Iris pigment epithelial cell (primary cell): ENCODE measurements at regions not wholly inside any gene's neighbourhood (a gene's known extent, or its start where the extent isn't known, plus 50 kb on each side); places are given as distances from the start of the nearest gene placed in this dataset.

ENCODE experiments used
- DNase-seq: peaks from one replicate; pipeline ENCODE4 v3.0.0-alpha.2; 2011; ENCODE audit warnings: low read depth

DNA sequence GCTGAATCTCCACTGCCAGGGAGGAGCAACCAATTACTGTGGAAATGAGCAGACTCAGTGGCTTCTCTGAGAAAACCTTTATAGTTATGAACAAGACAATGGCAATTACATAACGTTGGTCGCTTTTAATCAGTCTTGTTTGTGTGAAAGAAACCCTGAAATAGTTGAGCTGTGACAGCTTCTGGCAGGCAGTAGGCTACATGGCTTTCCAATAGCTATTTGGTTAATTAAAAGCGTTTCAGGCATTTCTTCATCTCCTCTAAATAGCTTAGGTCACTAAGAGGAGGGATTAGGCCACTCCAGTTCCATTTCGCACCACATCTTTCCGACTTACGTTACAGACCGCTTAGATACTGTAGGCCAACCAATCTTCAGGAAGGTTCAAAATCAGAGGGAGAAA, 794.4 kb upstream of the ID2 start:
- DNase-seq, result no peak

DNA sequence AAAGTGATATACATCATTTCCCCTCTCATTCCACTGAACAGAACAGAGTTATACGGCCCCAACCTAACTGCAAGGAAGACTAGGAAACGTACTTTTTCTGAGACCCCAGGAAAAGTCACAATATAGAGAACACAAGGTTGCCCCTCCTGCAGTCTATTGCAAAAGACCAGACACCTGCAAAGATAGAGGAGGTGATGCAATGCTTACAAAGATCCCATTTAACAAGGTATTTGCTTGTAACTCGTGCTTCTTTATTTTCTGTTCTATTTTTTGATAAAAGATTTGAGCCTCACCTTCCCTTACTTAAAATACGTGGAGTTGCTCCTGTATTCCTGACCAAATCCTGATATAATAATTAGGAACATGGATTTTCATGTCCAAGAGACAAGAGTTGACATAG, 793.0 kb upstream of the ID2 start:
- DNase-seq, result no peak

DNA sequence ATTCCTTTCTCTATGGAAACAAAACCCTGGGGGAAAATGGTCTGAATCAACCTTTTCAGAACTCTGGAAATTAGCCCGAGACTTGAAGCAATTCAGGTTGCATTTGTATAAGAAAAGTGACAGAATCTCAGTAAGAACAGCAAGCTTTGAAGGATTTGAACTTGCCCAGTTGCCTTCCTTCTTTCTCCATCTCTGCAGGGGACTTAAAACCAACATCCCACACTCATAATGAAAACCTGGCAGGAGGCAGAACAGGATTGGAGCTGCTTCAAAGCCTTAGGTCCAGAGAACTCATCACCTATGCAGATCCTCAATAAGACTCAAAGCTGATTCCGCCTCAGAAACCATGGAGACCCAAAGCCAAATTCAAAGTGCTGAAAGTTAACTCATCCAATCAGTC, 790.5 kb upstream of the ID2 start:
- DNase-seq, result no peak

DNA sequence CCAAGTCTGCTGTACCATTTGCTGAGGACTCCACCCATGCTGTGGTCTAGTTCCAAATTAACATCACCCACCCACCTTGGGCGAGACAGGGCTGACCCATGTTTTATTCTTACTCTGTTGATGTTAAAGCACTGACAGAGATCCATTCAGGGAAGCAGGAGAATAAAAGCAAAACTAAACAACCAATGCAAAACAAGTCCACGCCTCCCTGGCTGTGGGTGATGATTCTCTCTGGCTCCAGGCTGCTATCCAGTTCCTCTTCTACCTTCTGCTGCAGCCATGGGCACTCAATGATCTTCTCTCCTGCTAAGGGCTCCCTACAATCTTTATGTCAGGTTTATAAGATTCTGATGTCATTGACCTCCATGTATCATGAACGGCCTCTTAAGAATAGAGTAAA, 786.6 kb upstream of the ID2 start:
- no peak for DNase-seq

DNA sequence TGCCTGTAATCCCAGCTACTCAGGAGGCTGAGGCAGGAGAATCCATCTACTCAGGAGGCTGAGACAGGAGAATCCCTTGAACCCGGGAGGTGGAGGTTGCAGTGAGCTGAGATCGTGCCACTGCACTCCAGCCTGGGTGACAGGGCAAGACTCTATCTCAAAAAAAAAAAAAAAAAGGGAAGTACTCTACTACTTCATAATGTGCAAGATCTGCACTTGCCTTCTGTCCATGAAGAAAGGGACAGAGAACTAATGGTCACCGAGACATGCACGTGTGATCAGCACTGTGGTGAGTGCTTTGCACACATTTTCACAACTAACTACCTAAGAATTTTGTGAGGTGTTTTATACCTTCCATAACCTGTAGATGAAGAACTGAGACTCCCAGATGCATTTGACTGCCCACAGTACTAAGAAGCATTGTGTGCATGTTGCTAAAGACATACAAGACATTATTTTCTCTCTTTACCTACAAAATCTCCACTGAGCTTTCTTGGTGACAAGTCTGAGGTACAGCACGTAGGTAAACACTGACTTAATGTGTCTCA, 784.8 kb upstream of the ID2 start:
- no peak for DNase-seq

DNA sequence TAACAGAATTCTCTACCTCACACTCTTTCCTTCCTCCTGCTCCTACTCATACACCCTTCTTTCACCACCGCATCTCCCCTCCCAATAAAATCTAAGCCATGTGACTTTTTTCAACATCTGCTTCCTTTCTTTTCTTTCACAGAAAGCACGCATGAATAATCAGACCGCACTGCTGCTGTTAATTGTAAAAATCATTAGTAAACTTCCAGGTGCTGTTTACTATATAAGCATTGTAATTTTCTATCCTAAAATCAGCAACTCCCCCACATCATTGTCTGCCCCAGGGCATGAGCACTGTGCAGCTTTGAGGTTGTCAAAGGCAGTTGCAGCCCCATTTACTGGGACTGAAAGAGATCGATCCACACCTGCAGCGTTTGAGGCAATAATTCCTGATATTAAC, 782.6 kb upstream of the ID2 start:
- no peak for DNase-seq

DNA sequence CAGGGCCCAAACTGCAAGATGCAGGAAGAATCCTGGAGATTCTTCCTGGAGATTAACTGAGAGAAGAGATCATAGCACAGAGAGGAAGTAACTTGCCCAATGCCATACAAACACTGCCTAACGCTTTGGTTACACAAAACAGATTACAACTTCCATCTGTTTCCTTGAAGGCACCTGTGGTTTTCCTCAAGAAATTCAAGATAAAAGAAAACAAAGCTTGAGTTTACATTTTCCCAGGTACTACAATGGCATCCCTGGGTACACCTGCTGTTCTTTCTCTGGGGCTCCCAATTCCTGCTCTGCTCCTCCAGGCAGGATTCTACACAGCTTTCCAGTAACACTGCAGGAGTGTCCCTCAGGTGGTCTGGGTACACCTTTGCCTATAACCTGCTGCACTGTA, 781.9 kb upstream of the ID2 start:
- no peak for DNase-seq

DNA sequence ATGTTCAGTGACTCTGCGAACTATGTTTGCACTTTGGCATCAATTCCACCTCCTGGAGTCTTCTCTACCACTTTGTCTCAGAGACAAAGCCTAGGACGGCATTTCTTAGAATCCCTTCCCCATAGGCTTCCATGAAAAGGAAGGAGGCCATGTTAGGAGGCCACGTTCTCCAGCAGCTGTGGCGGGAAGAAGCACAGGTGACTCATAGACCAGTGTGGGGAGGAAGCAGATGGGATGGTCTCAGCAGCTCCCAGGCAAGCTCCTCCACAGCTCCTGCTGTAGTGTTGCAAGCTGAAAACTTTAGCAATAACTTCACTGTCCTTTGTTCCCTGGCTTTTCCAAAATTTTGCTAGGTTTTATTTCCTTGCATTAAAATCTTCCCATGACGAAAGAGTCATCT, 781.3 kb upstream of the ID2 start:
- no peak for DNase-seq

DNA sequence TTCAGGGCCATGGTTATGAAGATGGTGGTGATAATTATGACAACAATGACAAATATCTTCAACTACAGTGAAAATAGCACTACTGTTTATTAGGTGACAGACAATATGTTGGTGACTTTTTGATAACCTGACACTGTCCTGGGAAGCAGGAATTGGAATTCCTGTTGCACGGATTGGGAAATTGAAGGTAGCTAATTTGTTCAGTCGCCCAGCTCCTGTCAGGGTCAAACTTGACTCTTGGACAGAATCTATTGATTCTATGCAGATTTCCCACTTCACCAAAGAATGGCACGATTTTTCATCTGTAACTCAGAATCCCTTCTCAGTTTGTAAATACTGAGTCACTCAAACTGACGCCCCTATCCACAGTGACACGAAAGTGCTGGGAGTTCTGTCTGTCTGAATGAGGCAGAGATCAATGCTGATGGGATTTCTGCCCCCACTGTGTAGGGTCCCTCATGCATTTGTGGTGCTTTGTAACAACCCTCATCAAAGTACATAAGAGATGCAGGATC, 779.5 kb upstream of the ID2 start:
- DNase-seq, result no peak

DNA sequence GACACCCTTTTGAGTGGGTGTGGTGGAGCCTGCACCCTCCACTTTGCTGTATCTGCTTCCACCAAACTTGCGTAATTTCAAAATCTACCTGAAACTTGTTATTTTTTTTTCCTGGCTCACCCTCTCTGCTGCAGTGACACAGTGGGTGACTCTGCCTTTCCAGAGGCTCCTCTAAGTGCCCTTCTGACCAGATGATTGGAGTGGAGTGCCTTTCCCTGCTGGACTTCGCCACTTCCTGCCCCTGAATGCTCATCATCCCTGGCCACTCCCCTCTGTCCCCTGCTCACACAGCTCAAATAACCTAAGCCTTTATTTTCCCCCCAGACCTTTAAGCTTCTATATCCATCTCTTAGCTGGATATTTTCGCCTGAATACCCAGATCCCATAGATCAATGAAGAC, 777.5 kb upstream of the ID2 start:
- no peak for DNase-seq

DNA sequence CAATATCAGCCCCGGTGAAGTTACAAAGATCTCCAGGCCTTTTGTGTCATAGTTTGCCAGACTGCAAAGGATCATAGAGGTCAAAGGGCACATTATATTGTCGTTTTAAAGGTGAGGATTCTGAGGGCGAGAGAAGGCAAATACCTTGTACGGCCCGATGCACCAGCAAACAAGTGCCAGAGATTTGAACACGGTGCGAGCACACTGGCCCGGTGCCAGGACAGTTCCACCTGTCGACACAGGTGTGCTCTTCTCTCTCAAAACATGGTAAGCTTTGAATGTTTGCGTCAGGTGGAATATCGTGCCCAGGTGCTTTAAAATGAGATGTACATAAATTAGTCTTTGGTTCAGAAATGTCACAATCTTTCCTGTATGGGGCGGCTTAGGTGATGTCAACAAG, 776.1 kb upstream of the ID2 start:
- no peak for DNase-seq

DNA sequence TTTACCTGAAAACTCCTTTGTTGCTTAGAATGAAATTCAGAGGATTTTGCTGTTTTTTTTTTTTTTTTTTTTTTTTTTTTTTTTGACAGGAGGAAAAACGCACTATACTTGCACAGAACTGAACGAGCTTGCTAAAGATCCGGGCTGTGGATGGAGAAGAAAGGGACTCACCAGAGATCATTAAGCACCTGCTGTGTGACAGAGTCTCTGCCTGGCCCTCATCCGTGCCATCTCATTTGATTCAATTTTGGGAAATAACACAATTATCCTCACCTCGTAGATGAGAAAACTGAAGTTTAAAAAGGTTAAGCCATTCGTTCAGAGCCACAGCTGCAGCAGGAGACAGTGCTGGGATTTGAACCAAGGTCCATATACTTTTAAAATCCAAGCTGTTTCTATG, 775.4 kb upstream of the ID2 start:
- DNase-seq, result no peak

DNA sequence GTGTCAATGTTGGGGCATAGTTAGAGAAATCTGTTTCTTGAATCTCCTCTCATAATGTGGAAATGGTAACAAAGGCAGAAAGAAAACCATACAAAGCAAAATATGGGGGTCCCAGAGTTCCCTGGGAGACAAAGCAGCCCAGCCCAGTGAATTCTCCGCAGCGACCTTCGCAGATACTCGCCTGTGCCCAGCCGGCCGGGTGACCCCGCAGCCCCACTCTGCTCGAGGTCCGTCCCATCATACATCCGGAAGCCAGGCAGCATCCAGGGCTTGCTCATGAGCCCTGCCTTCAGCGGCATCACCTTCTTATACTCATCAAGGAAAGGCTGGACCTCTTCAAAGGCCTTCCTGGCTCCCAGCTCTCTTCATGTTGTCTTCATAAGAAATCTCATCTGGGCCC, 774.8 kb upstream of the ID2 start:
- DNase-seq, result no peak

DNA sequence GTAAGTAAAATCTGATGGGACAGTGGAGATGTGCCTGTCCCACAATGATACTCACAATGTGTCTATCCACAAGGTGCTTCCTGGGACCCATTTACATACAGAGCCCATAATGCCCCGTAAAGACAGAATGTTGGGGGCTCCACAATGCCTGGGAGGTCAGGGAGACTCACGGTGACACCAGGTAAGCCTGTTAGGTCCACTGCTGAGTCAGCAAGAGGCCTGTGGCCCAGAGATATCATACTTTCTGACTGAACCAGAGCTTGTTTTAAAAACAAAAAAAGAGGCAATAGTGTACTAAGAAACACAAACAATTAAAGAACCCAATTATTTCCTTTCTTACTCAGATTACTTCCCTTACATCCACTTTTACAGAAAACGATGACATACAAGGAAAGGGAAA, 771.1 kb upstream of the ID2 start:
- DNase-seq, result no peak

DNA sequence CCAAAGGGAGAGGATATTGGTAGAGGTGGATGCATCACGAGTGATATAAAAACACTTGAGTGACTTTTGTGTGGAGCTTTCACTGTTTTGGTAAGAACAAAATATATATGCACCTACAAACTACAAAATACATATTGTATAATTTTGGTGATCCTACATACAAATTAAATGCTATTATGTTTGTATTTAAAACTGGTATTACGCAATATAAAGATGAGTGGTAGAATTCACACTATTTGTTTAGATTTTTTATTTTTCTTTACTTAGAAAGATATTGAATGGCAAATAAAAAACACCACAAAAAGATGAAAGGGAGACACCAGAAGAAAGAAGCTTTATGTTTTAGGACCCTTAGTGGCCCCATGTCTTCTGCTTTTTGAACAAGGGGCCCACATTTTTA, 770.7 kb upstream of the ID2 start:
- DNase-seq, result no peak

DNA sequence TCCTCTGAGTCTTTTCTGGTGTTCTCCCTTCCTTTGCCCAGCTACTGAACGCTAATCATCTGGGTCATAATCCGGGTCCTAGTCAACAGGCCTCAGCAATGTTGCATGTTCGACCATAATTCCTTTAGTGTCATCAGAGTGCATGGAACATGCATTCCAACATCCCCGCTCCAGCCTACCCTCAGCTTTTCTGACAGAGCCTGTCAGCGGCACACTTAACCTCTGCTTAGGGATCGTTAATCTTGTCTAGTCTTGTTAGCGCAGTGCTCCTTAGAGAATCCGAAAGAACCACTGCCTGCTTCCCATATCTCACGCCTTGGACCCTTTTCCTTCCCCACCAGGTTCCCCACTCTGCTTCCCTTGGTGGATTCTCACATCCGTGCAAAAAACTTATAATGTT, 767.9 kb upstream of the ID2 start:
- DNase-seq, result no peak

DNA sequence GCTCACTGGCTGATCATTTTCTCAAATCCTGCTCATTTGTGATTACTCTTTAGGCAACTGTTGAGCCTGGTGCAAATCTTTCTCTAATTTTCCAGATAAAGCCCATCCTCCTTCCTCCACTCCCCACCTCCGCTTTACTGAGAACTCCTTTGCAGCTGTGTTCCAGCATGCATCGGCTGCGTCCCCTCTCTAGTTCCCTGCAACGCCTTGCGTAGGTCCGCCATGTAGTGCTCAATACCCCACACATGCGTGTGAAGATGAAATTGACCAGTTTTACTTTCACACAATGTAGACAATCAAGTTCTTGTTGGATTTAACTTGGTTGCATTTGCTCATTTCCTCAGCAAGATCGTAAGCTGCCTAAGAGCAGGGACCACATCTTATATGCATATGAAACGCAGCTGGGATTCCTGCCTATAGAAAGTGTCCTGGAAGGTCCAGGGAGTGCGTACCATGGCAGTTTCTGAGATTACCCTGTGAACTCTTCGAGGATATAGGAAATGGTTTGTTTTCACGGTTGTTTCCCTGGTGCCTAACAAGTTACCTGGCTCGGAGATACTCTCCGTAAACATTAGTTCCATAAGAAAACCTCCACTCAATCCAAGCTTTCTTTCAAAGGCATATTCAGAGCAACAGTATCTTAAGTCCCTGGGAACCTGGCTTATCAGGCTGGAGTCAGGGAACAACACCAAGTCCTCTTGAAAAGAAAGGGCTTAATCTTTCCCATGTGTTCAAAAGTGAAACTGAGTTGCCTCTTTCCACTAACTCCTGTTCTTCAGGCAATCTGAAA, 766.4 kb upstream of the ID2 start:
- DNase-seq, result no peak

DNA sequence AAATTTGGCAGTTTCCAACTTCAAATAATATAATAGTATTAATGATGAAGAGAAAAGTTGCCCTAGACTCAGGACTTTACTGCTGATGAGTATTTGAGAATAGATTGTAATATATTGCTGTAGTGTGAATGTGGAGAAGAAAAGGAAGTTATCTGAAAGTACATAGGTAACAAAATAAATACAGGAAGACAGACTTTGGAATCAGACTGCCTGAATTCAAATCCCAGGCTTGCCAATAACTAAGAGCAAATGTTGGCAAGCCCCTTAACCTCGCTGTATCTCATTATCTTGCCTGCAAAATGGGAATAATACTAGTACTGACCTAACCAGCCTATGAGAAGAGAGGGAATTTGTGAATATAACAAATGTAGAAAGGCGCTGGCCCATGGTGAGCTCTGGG, 765.2 kb upstream of the ID2 start:
- DNase-seq, result no peak

DNA sequence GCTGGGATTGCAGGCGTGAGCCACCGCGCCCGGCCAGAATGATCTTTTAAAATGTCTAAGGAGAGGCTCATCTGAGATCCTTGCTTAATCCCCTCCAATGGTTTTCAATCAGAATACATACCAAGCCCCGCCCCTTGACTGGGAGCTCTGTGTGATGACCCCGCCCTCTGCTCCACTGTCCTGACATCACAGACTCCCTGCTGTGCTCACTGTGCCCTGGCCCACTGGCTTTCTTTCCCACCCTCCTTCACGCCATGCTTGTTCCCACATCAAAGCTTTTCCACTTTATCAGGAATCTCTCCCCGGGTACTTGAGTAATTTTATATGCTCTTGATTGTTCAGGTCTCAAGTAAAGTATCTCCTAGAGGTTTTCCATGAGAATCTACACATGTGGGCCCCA, 762.3 kb upstream of the ID2 start:
- no peak for DNase-seq

DNA sequence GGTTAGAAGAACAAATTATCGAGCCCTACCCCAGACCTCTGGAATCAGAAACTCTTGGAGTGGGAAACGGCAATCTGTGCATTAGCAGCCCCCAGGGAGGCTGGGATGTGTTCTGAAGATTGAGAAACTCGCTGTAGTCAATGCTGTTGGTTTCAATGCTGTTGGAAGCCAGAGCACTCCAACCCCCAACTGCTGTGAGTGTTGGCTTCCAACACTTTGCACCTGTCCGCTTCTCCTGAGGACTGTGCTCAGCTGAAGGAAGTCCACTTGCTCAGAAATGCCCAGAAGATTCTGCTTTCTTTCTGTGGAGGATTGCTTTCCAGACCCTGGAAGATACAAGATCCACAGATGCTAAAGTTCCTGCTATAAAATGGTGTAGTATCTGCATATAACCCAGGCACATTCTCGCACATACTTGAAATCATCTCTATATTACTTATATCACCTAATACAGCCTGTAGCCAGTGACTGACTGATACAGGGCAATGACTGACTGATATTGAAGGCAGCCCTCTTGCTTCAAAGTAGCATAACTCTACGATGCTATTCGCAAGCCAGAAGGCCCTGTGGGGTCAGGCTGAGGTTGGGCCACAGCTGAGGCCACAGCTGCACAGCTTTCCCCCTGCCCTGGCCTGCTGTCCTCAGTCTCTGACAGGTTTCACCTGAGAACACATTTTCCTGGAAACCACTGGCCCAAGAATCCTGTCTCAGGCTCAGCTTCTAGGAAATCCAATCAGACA, 757.7 kb upstream of the ID2 start:
- no peak for DNase-seq

DNA sequence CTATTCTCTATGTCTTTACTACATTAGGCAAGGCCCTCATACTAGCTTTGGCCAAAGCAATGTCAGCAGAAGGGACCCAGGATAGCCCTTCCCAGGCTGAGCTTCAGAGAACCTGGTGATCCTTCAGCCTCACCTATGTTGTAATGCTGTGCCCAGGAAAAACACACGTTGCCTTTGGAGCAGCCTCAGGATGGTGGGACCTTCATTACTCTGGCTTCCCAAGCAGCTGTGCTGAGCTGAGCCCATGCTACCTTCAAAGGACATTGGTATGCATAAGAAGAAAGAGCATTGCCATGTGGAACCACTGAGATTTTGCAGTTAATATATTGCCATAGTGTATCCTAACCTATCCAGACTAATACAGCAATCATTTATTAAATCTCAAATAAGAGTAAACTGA, 756.4 kb upstream of the ID2 start:
- no peak for DNase-seq

DNA sequence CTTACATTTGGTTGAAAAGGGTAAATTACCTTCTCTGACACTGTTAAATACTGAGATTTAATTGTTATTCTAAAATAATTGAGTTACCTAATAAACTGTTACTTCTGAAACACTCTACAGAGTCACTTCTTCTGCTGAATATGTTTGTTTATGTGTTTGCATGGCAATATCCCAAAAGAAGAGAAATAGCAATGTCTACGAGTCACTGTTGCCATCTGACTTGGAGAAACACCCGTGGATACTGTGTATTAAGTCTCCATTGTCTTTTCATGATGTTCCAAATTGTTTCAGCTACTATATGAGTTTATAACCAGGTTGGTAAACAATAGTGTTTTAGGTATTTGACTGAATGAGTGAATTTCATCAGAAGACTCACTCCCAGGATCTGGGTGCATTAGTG, 754.2 kb upstream of the ID2 start:
- DNase-seq, result no peak

DNA sequence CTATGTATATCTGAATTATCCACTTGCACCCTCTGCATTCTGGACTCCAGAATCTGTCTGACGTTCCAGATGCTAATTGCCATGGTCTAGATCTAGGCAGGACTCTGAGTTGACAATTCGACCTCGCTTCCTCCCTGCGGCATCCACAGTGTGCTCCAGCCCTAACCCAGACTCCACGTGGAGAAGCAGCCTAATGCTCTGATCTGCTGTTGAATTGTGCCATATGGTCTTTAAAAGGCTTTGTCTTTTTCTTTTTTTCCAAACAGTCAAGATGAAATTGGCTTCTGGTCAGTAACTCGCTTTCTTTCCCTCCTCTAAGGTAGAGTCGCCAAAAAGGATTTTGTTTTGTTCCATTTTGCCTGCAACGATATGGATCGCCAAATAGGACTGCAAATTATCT, 752.6 kb upstream of the ID2 start:
- DNase-seq, result no peak
